Stimulated activated CD8-positive, alpha-beta memory T cell treated with anti-CD3 and anti-CD28 coated beads, Interleukin-15, amount 100 ng/mL, for 24 hours (primary cell): ENCODE measurements at regions not wholly inside any gene's neighbourhood (a gene's known extent, or its start where the extent isn't known, plus 50 kb on each side); places are given as distances from the start of the nearest gene placed in this dataset.

Experiments used
- DNase-seq: peaks from one replicate; pipeline ENCODE4 v3.0.0-alpha.2; 2020; ENCODE audit warnings: low read depth

GRCh38 chr12:67151886-67152285 lies 117.3 kb upstream of the CAND1 start:
- DNase-seq = no peak

GRCh38 chr12:67152451-67152850 lies 116.7 kb upstream of the CAND1 start:
- no peak for DNase-seq

GRCh38 chr12:67154901-67155300 lies 114.3 kb upstream of the CAND1 start:
- no peak for DNase-seq

- no peak for DNase-seq
Observed at GRCh38 chr12:67155863-67156262, 113.3 kb upstream of the CAND1 start.

GRCh38 chr12:67161322-67161918 lies 107.7 kb upstream of the CAND1 start:
- no peak for DNase-seq

- DNase-seq = no peak
Observed at GRCh38 chr12:67173258-67173657, 95.9 kb upstream of the CAND1 start.

- no peak for DNase-seq
Observed at GRCh38 chr12:67182551-67182950, 86.6 kb upstream of the CAND1 start.

- DNase-seq = no peak
Observed at GRCh38 chr12:67193704-67194103, 75.5 kb upstream of the CAND1 start.

- DNase-seq = no peak
Observed at GRCh38 chr12:67200386-67200785, 68.8 kb upstream of the CAND1 start.

- no peak for DNase-seq
Observed at GRCh38 chr12:67202011-67202677, 67.0 kb upstream of the CAND1 start.

GRCh38 chr12:67202678-67203012 lies 66.5 kb upstream of the CAND1 start:
- DNase-seq = no peak

- DNase-seq = no peak
Observed at GRCh38 chr12:67208281-67209067, 60.7 kb upstream of the CAND1 start.

- no peak for DNase-seq
Observed at GRCh38 chr12:67211029-67211428, 58.1 kb upstream of the CAND1 start.

- no peak for DNase-seq
Observed at GRCh38 chr12:67211494-67211893, 57.7 kb upstream of the CAND1 start.

GRCh38 chr12:67217647-67218046 lies 51.5 kb upstream of the CAND1 start:
- no peak for DNase-seq
